WTC11 (cell line): ENCODE measurements at regions not wholly inside any gene's neighbourhood (a gene's known extent, or its start where the extent isn't known, plus 50 kb on each side); places are given as distances from the start of the nearest gene placed in this dataset.

Experiments
- ATAC-seq: fragments of 200-7000 bp; cut with Tn5 transposase; 2 replicates; pipeline ENCODE4 v1.10.0; 2021; ENCODE audit warnings: mild to moderate bottlenecking, moderate library complexity
- CTCF ChIA-PET: fragments of 300-600 bp; sonication (Branson Sonifier 250); formaldehyde crosslinking; loops from one replicate; lab custom pipeline; 2021; ENCODE audit warnings: antibody characterized with exemption; lab: Charles Lee
- POLR2A ChIA-PET: fragments of 350-600 bp; sonication (Branson Sonifier 250); formaldehyde crosslinking; loops from one replicate; lab custom pipeline; 2021; ENCODE audit warnings: antibody characterized with exemption; lab: Charles Lee
- DNase-seq: peaks from one replicate; pipeline ENCODE4 v3.0.0; 2021; ENCODE audit warnings: low spot score
- H3K27ac Mint-ChIP-seq: 2 replicates; pipeline ENCODE4 v1.8.0; 2021; ENCODE audit warnings: mixed read lengths
- H3K27me3 Mint-ChIP-seq: 2 replicates; pipeline ENCODE4 v1.8.0; 2021; ENCODE audit warnings: low read depth, mild to moderate bottlenecking, moderate library complexity, mixed read lengths
- H3K36me3 Mint-ChIP-seq: 2 replicates; pipeline ENCODE4 v1.8.0; 2021; ENCODE audit warnings: mixed read lengths
- H3K4me1 Mint-ChIP-seq: 2 replicates; pipeline ENCODE4 v1.8.0; 2022; ENCODE audit warnings: mixed read lengths
- H3K4me3 Mint-ChIP-seq: 2 replicates; pipeline ENCODE4 v1.8.0; 2021; ENCODE audit warnings: mild to moderate bottlenecking, moderate library complexity, mixed read lengths
- H3K9me3 Mint-ChIP-seq: 2 replicates; pipeline ENCODE4 v1.8.0; 2021; ENCODE audit warnings: mixed read lengths
- AFF4 ChIP-seq: sonication (generic); formaldehyde crosslinking; IDR thresholded peaks from 2 replicates; pipeline ENCODE4 v1.8.1; 2023; ENCODE audit warnings: mild to moderate bottlenecking, missing genetic modification reagents, borderline replicate concordance
- AR ChIP-seq: fragments of 250-450 bp; sonication (Bioruptor Pico); IDR thresholded peaks from 2 replicates; pipeline ENCODE4 v1.9.0; 2021; ENCODE audit warnings: mild to moderate bottlenecking
- ATF2 ChIP-seq: sonication (generic); formaldehyde crosslinking; IDR thresholded peaks from 2 replicates; pipeline ENCODE4 v1.8.1; 2022; ENCODE audit warnings: low read depth, missing genetic modification reagents, borderline replicate concordance
- CREM ChIP-seq: sonication (generic); formaldehyde crosslinking; IDR thresholded peaks from 2 replicates; pipeline ENCODE4 v1.8.1; 2022; ENCODE audit warnings: mild to moderate bottlenecking, missing genetic modification reagents, moderate library complexity
- FOXK1 ChIP-seq: sonication (generic); formaldehyde crosslinking; IDR thresholded peaks from 2 replicates; pipeline ENCODE4 v1.8.0; 2022; ENCODE audit warnings: mild to moderate bottlenecking, moderate library complexity, missing genetic modification reagents
- JUN ChIP-seq: sonication (generic); formaldehyde crosslinking; IDR thresholded peaks from 2 replicates; pipeline ENCODE4 v1.8.0; 2023; ENCODE audit warnings: mild to moderate bottlenecking, missing genetic modification reagents
- MXD4 ChIP-seq: fragments of 250-450 bp; sonication (Bioruptor Pico); IDR thresholded peaks from 2 replicates; pipeline ENCODE4 v1.8.0; 2021; ENCODE audit warnings: mild to moderate bottlenecking, moderate library complexity, borderline replicate concordance
- MYBL2 ChIP-seq: sonication (generic); formaldehyde crosslinking; IDR thresholded peaks from 2 replicates; pipeline ENCODE4 v1.8.1; 2023; ENCODE audit warnings: mild to moderate bottlenecking, moderate library complexity, missing genetic modification reagents
- NR2C2 ChIP-seq: sonication (generic); formaldehyde crosslinking; IDR thresholded peaks from 2 replicates; pipeline ENCODE4 v1.8.0; 2022; ENCODE audit warnings: mild to moderate bottlenecking, missing genetic modification reagents
- SMAD3 ChIP-seq: sonication (generic); formaldehyde crosslinking; IDR thresholded peaks from 2 replicates; pipeline ENCODE4 v1.8.0; 2022; ENCODE audit warnings: missing genetic modification reagents, mild to moderate bottlenecking, borderline replicate concordance
- STAT6 ChIP-seq: sonication (generic); formaldehyde crosslinking; conservative IDR thresholded peaks from 2 replicates; pipeline ENCODE4 v1.8.1; 2023; ENCODE audit warnings: mild to moderate bottlenecking, low read depth, missing genetic modification reagents, moderate library complexity
- USF1 ChIP-seq: sonication (generic); formaldehyde crosslinking; IDR thresholded peaks from 2 replicates; pipeline ENCODE4 v1.8.0; 2022; ENCODE audit warnings: mild to moderate bottlenecking, missing genetic modification reagents
- USF2 ChIP-seq: sonication (generic); formaldehyde crosslinking; IDR thresholded peaks from 2 replicates; pipeline ENCODE4 v1.8.1; 2023; ENCODE audit warnings: mild to moderate bottlenecking, missing genetic modification reagents, moderate library complexity
- ZNF281 ChIP-seq: sonication (generic); formaldehyde crosslinking; IDR thresholded peaks from 2 replicates; pipeline ENCODE4 v1.8.0; 2023; ENCODE audit warnings: mild to moderate bottlenecking, missing genetic modification reagents

GRCh38 chr5:174482607-174483024 lies 241.8 kb upstream of the MSX2 start:
- Mint-ChIP-seq H3K27me3 (no peaks in the 10 kb centered on the region; the same call in 1 of the 2 replicates), H3K4me1 (no peaks in the 10 kb centered on the region), H3K4me3 (no peak overlapping the region), H3K36me3 (peaks cover 8% of the 10 kb centered on the region), H3K9me3 (peaks cover 39% of the 10 kb centered on the region), H3K27ac (no peak overlapping the region)
- ChIA-PET CTCF (no interaction called here), POLR2A (no interaction called here)
- DNase-seq (no peak), ATAC-seq (no peak)
- TF ChIP-seq AFF4 (CRISPR knock-in tag), result no peak
- TF ChIP-seq USF2 (CRISPR knock-in tag), result no peak
- no peak for TF ChIP-seq SMAD3 (CRISPR knock-in tag)
- no peak for TF ChIP-seq ATF2
- no peak for TF ChIP-seq CREM (CRISPR knock-in tag)
- no peak for TF ChIP-seq NR2C2 (CRISPR knock-in tag)
- TF ChIP-seq ZNF281 (CRISPR knock-in tag), result no peak
- TF ChIP-seq MXD4 (CRISPR knock-in tag), result no peak
- no peak for TF ChIP-seq USF1 (CRISPR knock-in tag)

- ATAC-seq (no peak), DNase-seq (no peak)
- POLR2A ChIA-PET, result no interaction called here
- H3K36me3 Mint-ChIP-seq, result peaks cover 8% of the 10 kb centered on the region
- CTCF ChIA-PET, result no interaction called here
- H3K9me3 Mint-ChIP-seq, result peaks cover 35% of the 10 kb centered on the region
- H3K27me3 Mint-ChIP-seq, result no peaks in the 10 kb centered on the region; the same call in 1 of the 2 replicates
- TF ChIP-seq MYBL2, result no peak
- TF ChIP-seq STAT6 (CRISPR knock-in tag), result no peak
- TF ChIP-seq CREM (CRISPR knock-in tag), result no peak
- TF ChIP-seq FOXK1 (CRISPR knock-in tag), result no peak
- TF ChIP-seq AR, result no peak
- no peak for TF ChIP-seq JUN (CRISPR knock-in tag)
- H3K4me1 Mint-ChIP-seq, result no peaks in the 10 kb centered on the region
- no peak overlapping the region for H3K27ac Mint-ChIP-seq
- no peak overlapping the region for H3K4me3 Mint-ChIP-seq
Observed at GRCh38 chr5:174483411-174483810, 241.0 kb upstream of the MSX2 start.
